ENCODE measurements at regions not wholly inside any gene's neighbourhood (a gene's known extent, or its start where the extent isn't known, plus 50 kb on each side); places are given as distances from the start of the nearest gene placed in this dataset.

DNA sequence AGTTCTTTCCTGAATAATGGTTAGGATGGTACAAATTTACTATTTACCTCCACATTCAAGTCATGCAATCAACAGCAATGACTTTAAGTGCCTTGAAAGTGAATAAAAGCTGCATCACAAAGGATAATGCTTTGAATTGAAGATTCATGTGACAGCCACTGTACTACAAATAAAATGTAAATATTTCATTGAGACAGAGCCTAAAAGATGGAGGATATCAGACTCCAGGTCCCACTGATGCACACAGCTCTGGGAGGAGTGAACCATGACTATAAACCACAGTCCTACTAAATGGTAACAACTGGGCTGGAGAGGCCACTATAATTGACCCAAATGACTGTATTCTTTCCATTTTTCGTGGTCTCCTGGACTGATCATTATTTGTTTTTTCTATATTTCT lies 576.9 kb downstream of the ADCYAP1 start:
- TF ChIP-seq, protein P1, sequence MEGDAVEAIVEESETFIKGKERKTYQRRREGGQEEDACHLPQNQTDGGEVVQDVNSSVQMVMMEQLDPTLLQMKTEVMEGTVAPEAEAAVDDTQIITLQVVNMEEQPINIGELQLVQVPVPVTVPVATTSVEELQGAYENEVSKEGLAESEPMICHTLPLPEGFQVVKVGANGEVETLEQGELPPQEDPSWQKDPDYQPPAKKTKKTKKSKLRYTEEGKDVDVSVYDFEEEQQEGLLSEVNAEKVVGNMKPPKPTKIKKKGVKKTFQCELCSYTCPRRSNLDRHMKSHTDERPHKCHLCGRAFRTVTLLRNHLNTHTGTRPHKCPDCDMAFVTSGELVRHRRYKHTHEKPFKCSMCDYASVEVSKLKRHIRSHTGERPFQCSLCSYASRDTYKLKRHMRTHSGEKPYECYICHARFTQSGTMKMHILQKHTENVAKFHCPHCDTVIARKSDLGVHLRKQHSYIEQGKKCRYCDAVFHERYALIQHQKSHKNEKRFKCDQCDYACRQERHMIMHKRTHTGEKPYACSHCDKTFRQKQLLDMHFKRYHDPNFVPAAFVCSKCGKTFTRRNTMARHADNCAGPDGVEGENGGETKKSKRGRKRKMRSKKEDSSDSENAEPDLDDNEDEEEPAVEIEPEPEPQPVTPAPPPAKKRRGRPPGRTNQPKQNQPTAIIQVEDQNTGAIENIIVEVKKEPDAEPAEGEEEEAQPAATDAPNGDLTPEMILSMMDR (IDR thresholded peaks at IDR 0.05; ENCODE audit: unreplicated experiment) = no peak
- Mint-ChIP-seq H3K27me3 (ENCODE audit: unreplicated experiment) (peaks cover 1% of the 10 kb centered on the region), H3K27ac (ENCODE audit: unreplicated experiment) (no peak overlapping the region), H3K4me3 (ENCODE audit: unreplicated experiment) (no peak overlapping the region), H3K4me1 (ENCODE audit: unreplicated experiment) (no peaks in the 10 kb centered on the region), H3K36me3 (ENCODE audit: low read depth, unreplicated experiment) (no peaks in the 10 kb centered on the region), H3K9me3 (ENCODE audit: unreplicated experiment) (no peaks in the 10 kb centered on the region)
- no peak for DNase-seq (ENCODE audit: low spot score)

DNA sequence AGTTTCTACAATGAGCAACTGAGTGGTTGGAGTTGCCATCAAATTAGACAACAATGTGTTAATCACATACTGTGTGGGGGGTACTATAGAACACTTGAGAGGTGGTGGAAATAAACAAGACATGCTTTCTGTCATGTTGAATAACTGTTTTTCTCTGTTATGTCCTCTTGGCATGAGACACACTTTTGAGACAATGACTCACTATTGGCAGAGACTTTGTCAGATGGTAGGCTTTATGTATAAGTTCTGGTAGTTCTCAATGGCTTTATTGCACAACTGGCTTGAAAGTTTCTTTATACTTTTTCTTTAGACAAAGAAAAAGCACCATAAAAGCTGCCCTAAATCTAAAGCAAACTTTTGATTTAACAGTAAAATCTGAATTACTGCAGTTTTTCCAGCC lies 578.7 kb downstream of the ADCYAP1 start:
- DNase-seq (ENCODE audit: low spot score) = no peak
- Mint-ChIP-seq H3K4me1 (ENCODE audit: unreplicated experiment) (no peaks in the 10 kb centered on the region), H3K27ac (ENCODE audit: unreplicated experiment) (no peak overlapping the region), H3K4me3 (ENCODE audit: unreplicated experiment) (no peak overlapping the region), H3K36me3 (ENCODE audit: low read depth, unreplicated experiment) (no peaks in the 10 kb centered on the region), H3K27me3 (ENCODE audit: unreplicated experiment) (peaks cover 2% of the 10 kb centered on the region), H3K9me3 (ENCODE audit: unreplicated experiment) (no peaks in the 10 kb centered on the region)
- TF ChIP-seq, protein P1 (IDR thresholded peaks at IDR 0.05; ENCODE audit: unreplicated experiment) = no peak

DNA sequence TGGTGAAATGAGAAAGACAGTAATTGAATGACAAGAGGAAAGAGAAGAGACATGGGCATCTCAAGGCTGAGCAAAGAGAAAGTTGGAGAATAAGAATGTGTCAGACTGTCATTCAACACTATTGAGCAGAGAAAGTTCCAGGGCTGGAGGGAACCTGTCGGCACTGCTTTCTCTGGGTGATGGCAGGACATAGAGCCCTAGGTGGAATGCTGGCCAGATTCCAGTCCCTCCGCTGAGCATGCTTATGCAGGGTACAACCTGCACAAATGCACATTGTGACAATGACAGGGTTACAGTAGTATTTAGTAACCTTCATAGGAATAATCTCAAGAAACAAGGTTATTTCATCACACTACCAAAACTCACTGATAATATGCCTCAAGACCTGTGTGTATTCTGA lies 582.8 kb downstream of the ADCYAP1 start:
- H3K4me3 Mint-ChIP-seq (ENCODE audit: unreplicated experiment) = no peak overlapping the region
- H3K36me3 Mint-ChIP-seq (ENCODE audit: low read depth, unreplicated experiment) = no peaks in the 10 kb centered on the region
- H3K27ac Mint-ChIP-seq (ENCODE audit: unreplicated experiment) = no peak overlapping the region
- TF ChIP-seq, protein P1 (IDR thresholded peaks at IDR 0.05; ENCODE audit: unreplicated experiment) = no peak
- H3K27me3 Mint-ChIP-seq (ENCODE audit: unreplicated experiment) = peaks cover 2% of the 10 kb centered on the region
- no peaks in the 10 kb centered on the region for H3K4me1 Mint-ChIP-seq (ENCODE audit: unreplicated experiment)
- DNase-seq (ENCODE audit: low spot score) = no peak
- H3K9me3 Mint-ChIP-seq (ENCODE audit: unreplicated experiment) = no peaks in the 10 kb centered on the region

DNA sequence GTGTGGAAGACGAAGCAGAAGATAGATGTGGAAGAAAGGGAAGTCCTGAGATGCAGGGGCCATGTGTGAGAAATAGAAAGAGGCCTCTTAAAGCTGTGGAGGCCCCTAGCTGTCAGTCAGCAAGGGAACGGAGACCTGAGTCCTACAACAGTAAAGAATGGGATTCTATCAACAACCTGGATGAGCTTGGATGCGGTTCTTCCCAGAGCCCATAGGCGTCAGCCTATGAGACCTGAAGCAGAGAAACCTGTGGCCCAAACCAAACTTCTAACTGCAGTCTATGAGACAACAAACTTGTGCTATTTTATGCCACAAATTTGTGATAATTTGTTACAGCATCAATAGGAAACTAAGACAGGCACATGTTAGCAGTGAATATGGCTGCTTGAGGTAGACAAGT lies 583.7 kb downstream of the ADCYAP1 start:
- TF ChIP-seq, protein P1 (IDR thresholded peaks at IDR 0.05; ENCODE audit: unreplicated experiment) = no peak
- H3K36me3 Mint-ChIP-seq (ENCODE audit: low read depth, unreplicated experiment) = no peaks in the 10 kb centered on the region
- no peak for DNase-seq (ENCODE audit: low spot score)
- no peaks in the 10 kb centered on the region for H3K9me3 Mint-ChIP-seq (ENCODE audit: unreplicated experiment)
- H3K4me1 Mint-ChIP-seq (ENCODE audit: unreplicated experiment) = no peaks in the 10 kb centered on the region
- no peak overlapping the region for H3K4me3 Mint-ChIP-seq (ENCODE audit: unreplicated experiment)
- no peak overlapping the region for H3K27ac Mint-ChIP-seq (ENCODE audit: unreplicated experiment)
- peaks cover 1% of the 10 kb centered on the region for H3K27me3 Mint-ChIP-seq (ENCODE audit: unreplicated experiment)

DNA sequence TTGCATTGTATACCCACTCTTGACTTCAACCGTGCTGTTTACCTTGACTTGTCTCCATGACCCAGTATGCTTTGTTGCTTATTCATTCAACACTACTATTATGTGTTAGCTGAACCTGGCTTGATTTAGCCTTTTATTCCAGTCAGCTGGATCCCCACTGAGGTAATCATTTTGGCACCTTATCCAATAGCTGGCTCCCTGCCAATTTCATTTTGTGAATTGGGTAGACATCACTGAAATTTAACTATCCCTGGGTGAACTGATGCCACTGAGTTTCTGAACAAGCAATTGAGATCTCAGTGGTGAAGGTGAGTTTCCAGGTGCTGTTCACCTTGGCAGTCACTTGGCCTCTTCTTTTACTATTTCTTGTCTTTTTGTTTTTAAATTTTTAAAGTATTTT lies 584.3 kb downstream of the ADCYAP1 start:
- Mint-ChIP-seq H3K27me3 (ENCODE audit: unreplicated experiment) (peaks cover 1% of the 10 kb centered on the region), H3K4me1 (ENCODE audit: unreplicated experiment) (no peaks in the 10 kb centered on the region), H3K27ac (ENCODE audit: unreplicated experiment) (no peak overlapping the region), H3K9me3 (ENCODE audit: unreplicated experiment) (no peaks in the 10 kb centered on the region), H3K4me3 (ENCODE audit: unreplicated experiment) (no peak overlapping the region), H3K36me3 (ENCODE audit: low read depth, unreplicated experiment) (no peaks in the 10 kb centered on the region)
- TF ChIP-seq, protein P1 (IDR thresholded peaks at IDR 0.05; ENCODE audit: unreplicated experiment) = no peak
- DNase-seq (ENCODE audit: low spot score) = no peak
